Sciatic nerve (tissue), 2 donors: ENCODE measurements at regions not wholly inside any gene's neighbourhood (a gene's known extent, or its start where the extent isn't known, plus 50 kb on each side); places are given as distances from the start of the nearest gene placed in this dataset.
"Not testable (repeated sequence)": the region's sequence is repeated elsewhere in the genome, so short reads cannot be mapped to it uniquely, and the experiment has no call there.

Source experiments
- ATAC-seq: fragments of 200-7000 bp; cut with Tn5 transposase; one replicate; pipeline ENCODE4 v1.9.1; 2020; ENCODE audit warnings: mild to moderate bottlenecking, moderate library complexity
- DNase-seq: peaks from one replicate; pipeline ENCODE4 v3.0.0-alpha.2; 2020; ENCODE audit warnings: low spot score
- intact Hi-C: fragments of 100-400 bp; cut with DNase I; formaldehyde crosslinking; loops from one replicate; pipeline ENCODE4 v1.14.2; 2022
- donor health status: DM: no; HTN: no; CAD: no.
- donor health status: DM: no; HTN: no; CAD: no.

- no peak for DNase-seq
- no peak for ATAC-seq
- intact Hi-C loops, result no loop called here
These were observed 318.3 kb downstream of the SPIN4 start for GRCh38 chrX:63032811-63033210.

GRCh38 chrX:63013549-63013948, 337.6 kb downstream of the SPIN4 start:
- no peak for ATAC-seq
- intact Hi-C loops, result no loop called here
- DNase-seq, result no peak

DNA sequence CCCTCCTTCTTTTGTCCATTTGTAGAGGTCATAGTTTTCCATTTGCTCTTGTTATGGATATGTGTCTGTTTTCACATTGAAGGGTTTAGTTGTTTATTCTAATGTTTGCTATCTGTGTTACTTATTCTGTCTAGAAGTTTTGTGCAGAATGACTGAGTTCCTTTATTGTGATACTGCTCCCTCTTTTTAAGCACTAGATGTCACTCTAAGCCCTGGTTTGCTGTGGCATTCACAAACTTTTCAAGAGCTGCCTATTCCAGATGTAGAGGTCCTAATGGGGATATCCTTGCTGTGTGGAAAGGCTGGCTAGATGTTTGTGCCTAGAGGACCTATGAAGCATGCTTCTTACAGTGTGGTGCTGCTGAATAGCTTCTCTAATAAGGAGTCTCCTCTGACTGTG, 338.6 kb downstream of the SPIN4 start:
- DNase-seq, result no peak
- no peak for ATAC-seq
- intact Hi-C loops, result no loop called here

DNA sequence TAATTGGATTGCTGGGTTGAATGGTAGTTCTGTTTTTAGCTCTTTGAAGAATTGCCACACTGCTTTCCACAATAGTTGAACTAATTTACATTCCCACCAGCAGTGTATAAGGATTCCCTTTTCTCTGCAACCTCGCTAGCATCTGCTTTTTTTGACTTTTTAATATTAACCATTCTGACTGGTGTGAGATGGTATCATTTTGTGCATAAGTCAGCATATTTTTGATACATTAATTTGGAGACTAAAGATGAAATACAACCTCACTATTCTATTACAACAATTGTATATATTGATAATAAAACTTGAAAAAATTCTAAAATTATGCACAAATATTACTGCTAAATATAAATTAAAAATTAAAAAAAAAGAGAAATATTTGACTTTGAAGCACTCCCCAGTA, 350.9 kb downstream of the SPIN4 start:
- ATAC-seq, intact Hi-C loops: not testable (repeated sequence)

More for the DNA sequence above, 350.9 kb downstream of the SPIN4 start:
- not testable (repeated sequence) for DNase-seq
